Lung (tissue), 11 donors: ENCODE measurements at regions not wholly inside any gene's neighbourhood (a gene's known extent, or its start where the extent isn't known, plus 50 kb on each side); places are given as distances from the start of the nearest gene placed in this dataset.

Experiments
- ATAC-seq: fragments of 200-7000 bp; cut with Tn5 transposase; one replicate; pipeline ENCODE4 v1.9.1; 2020; ENCODE audit warnings: moderate number of reproducible peaks; ENCODE audit not compliant: insufficient read depth, low FRiP score
- DNase-seq, 3 donors: peaks; one replicate each; pipeline ENCODE4 v3.0.0-alpha.2; 2013 to 2017
- H3K27ac ChIP-seq, 2 donors: one replicate each; pipeline ENCODE4 v1.5.1; 2013; ENCODE audit warnings: mild to moderate bottlenecking in 2 of 2, moderate library complexity in 2 of 2, control low read depth in 1 of 2, inconsistent platforms in 1 of 2, low read depth in 1 of 2, low read length in 1 of 2
- H3K27me3 ChIP-seq, 3 donors: one replicate each; pipeline ENCODE4 v1.5.1; 2013; ENCODE audit warnings: low read length in 2 of 3; ENCODE audit not compliant: control insufficient read depth in 3 of 3, insufficient read depth in 3 of 3
- H3K36me3 ChIP-seq, 4 donors: one replicate each; pipeline ENCODE4 v1.5.1; 2013; ENCODE audit warnings: low read length in 4 of 4, mild to moderate bottlenecking in 1 of 4, moderate library complexity in 1 of 4; ENCODE audit not compliant: control insufficient read depth in 4 of 4, insufficient read depth in 4 of 4
- H3K4me1 ChIP-seq, 5 donors: one replicate each; pipeline ENCODE4 v1.5.1; 2013; ENCODE audit warnings: low read length in 5 of 5, mild to moderate bottlenecking in 2 of 5, moderate library complexity in 1 of 5; ENCODE audit not compliant: control insufficient read depth in 5 of 5, insufficient read depth in 5 of 5
- H3K4me3 ChIP-seq: one replicate; pipeline ENCODE4 v1.5.1; 2013; ENCODE audit warnings: mild to moderate bottlenecking, control low read depth, moderate library complexity
- H3K9ac ChIP-seq, 2 donors: one replicate each; pipeline ENCODE4 v1.5.1; 2013; ENCODE audit warnings: low read length in 2 of 2, control low read depth in 1 of 2; ENCODE audit not compliant: insufficient read depth in 1 of 2
- H3K9me3 ChIP-seq, 4 donors: one replicate each; pipeline ENCODE4 v1.5.1; 2013; ENCODE audit warnings: low read length in 3 of 4, mild to moderate bottlenecking in 1 of 4, moderate library complexity in 1 of 4; ENCODE audit not compliant: control insufficient read depth in 4 of 4, insufficient read depth in 3 of 4
- WGBS, 2 donors: extraction: QIAGEN DNeasy Blood & Tissue Kit; methylation state at CpG; one replicate each; pipeline ENCODE4 v1.1.7; 2013; 5-methylcytosine and 5-hydroxymethylcytosine counted together
- TF ChIP-seq, protein P1 (sequence below): IDR thresholded peaks from 2 replicates; pipeline ENCODE4 v1.5.1; 2012; ENCODE audit warnings: mild to moderate bottlenecking; ENCODE audit errors: control extremely low read depth, extremely low read depth
- donor health status: control.
- donor health status: control.
- donor health status: Bipolar disorder and iron deficiency.
- donor health status: healthy.
- donor health status: DM: yes; HTN: yes; CAD: no.

DNA sequence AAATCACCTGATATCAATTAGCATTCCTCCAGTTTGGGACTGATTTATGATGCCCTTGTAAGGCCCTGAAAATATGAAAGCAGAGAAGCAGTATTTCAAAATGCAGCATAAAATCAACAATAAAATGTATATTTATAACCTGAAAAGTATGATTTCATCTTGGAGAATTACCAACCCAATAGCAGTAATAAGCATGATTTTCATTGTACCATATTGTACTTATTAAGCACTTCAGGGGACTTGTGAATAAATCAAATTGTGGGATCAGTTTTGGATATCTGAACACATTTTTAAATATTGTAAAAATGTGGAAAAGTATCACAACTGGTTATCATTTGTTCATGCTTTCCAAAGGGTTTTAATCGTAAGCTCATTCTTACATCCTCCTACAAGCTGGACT lies 250.8 kb downstream of the DMRT2 start:
- Histone ChIP-seq H3K9me3 (no peaks in the 10 kb centered on the region), H3K27ac (no peak overlapping the region), H3K4me3 (no peak overlapping the region), H3K36me3 (no peaks in the 10 kb centered on the region), H3K4me1 (no peaks in the 10 kb centered on the region), H3K27me3 (peaks cover 0 to 2% (median 0%) of the 10 kb centered on the region in 3 donors), H3K9ac (no peak overlapping the region)
- DNase-seq (no peak), ATAC-seq (no peak)
- TF ChIP-seq, protein P1, sequence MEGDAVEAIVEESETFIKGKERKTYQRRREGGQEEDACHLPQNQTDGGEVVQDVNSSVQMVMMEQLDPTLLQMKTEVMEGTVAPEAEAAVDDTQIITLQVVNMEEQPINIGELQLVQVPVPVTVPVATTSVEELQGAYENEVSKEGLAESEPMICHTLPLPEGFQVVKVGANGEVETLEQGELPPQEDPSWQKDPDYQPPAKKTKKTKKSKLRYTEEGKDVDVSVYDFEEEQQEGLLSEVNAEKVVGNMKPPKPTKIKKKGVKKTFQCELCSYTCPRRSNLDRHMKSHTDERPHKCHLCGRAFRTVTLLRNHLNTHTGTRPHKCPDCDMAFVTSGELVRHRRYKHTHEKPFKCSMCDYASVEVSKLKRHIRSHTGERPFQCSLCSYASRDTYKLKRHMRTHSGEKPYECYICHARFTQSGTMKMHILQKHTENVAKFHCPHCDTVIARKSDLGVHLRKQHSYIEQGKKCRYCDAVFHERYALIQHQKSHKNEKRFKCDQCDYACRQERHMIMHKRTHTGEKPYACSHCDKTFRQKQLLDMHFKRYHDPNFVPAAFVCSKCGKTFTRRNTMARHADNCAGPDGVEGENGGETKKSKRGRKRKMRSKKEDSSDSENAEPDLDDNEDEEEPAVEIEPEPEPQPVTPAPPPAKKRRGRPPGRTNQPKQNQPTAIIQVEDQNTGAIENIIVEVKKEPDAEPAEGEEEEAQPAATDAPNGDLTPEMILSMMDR, result no peak
- WGBS, 2 donors, result 0 to 1% methylated on average over 1 of the region's 1 CpG

DNA sequence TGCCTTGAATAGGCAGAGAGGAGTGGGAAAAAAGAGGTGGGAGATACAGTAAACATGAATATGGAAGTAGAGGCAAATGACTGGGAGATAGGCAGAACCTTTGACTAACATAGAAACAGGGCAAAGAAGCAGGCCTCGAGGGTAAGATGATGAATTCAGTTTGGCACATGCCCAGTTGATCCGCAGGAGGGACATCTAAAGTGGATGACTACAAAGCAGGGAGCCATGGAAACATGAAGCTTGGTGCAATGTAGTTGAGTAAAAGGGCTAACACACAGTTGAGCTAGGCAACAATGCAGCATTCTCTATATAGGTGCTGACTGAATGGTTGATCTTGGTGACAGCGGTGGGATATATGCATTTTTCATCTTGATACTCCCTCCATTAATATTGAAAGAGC lies 253.8 kb downstream of the DMRT2 start:
- Histone ChIP-seq H3K9me3 (no peaks in the 10 kb centered on the region), H3K4me3 (no peak overlapping the region), H3K4me1 (no peaks in the 10 kb centered on the region), H3K27me3 (peaks cover 0 to 2% (median 0%) of the 10 kb centered on the region in 3 donors), H3K36me3 (no peaks in the 10 kb centered on the region), H3K27ac (no peak overlapping the region), H3K9ac (no peak overlapping the region)
- WGBS, 2 donors, result 79% methylated on average over 3 of the region's 3 CpGs
- TF ChIP-seq, protein P1, result no peak
- DNase-seq, result no peak
- no peak for ATAC-seq

DNA sequence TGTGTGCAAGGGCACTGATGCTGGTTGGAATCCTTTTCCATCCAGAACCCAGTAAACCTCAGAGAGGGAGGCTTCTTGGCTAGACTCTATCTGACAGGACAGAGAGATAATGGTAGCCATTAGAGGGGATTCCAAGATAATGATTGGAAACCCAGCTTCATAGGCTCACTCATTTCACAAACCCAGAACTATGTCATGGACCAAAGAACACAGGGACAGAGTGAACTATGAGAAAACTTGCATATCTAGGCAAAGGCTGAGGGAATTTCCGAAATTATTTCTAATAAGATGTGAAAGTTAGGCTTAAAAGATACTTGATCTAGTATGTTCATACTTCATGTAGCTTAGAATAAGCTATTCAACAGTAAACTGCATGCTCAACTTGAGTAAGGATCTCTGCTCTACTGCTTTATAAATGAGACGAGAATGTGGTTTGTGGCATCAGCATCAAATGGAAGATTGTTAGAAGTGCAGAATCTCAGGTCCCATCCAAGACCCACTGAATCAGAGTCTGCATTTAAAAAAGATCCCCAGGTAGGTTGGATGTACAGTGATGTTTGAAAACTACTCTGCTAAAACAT lies 261.4 kb downstream of the DMRT2 start:
- ATAC-seq (no peak), DNase-seq (no peak)
- Histone ChIP-seq H3K27me3 (no peaks in the 10 kb centered on the region), H3K36me3 (no peaks in the 10 kb centered on the region), H3K27ac (no peak overlapping the region), H3K4me1 (no peaks in the 10 kb centered on the region), H3K9me3 (no peaks in the 10 kb centered on the region), H3K4me3 (no peak overlapping the region), H3K9ac (no peak overlapping the region)
- TF ChIP-seq, protein P1, result no peak
- 81 to 88% methylated on average over 2 of the region's 2 CpGs for WGBS, 2 donors

DNA sequence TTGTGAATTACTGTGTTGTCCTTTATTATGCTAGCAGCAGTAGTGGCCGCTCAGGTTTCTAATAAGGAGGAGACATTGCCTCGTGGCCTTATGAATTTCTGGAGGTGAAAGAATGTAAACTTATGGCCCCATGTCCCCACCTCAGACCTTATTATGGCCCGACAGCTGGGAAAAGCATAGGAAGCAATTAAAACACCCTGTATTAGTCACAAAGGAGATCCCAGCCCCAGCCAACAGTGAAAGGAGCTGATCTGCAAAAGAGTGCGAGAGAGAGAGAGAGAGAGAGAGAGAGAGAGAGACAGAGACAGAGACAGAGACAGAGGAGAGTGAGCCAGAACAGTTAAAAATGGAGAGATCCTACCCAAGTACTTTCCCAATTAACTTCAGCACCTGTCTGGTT lies 269.3 kb downstream of the DMRT2 start:
- Histone ChIP-seq H3K4me3 (no peak overlapping the region), H3K36me3 (no peaks in the 10 kb centered on the region), H3K27me3 (no peaks in the 10 kb centered on the region), H3K4me1 (peaks cover 0 to 17% (median 0%) of the 10 kb centered on the region in 5 donors), H3K27ac (no peak overlapping the region), H3K9me3 (no peaks in the 10 kb centered on the region), H3K9ac (no peak overlapping the region)
- 59 to 70% methylated on average over 4 of the region's 4 CpGs for WGBS, 2 donors
- TF ChIP-seq, protein P1, result no peak
- DNase-seq, result no peak
- no peak for ATAC-seq
